HepG2 (cell line): ENCODE measurements at regions not wholly inside any gene's neighbourhood (a gene's known extent, or its start where the extent isn't known, plus 50 kb on each side); places are given as distances from the start of the nearest gene placed in this dataset.
A peak's percentile ranks its signal among the peaks of the same experiment; 100 is the strongest.

Experiments
- ATAC-seq: fragments of 200-7000 bp; cut with Tn5 transposase; 3 replicates; pipeline ENCODE4 v1.9.1; 2020; ENCODE audit warnings: mild to moderate bottlenecking, moderate library complexity
- BruUV-seq: library from RNA; stranded (reverse); fragments of 400-500 nt; replicated peaks from 2 replicates; lab custom pipeline; 2021; lab: Mats Ljungman, UMichigan
- CTCF ChIA-PET: fragments of 300-600 bp; formaldehyde crosslinking; extraction: SDS; loops from one replicate; lab custom pipeline; 2021; ENCODE audit warnings: low total read pairs, inconsistent platforms, low intra/inter-chr PET ratio; lab: Yijun Ruan, JAX
- POLR2A ChIA-PET: fragments of 350-600 bp; sonication (Branson Sonifier 250); formaldehyde crosslinking; loops from one replicate; lab custom pipeline; 2020; ENCODE audit warnings: antibody characterized with exemption, inconsistent platforms; lab: Yijun Ruan, JAX
- DNase-seq: peaks from one replicate; pipeline ENCODE4 v3.0.0-alpha.2; 2015; ENCODE audit warnings: low spot score
- FAIRE-seq: peaks from 3 replicates; lab custom pipeline; 2011; peaks lifted over from hg19 to GRCh38; lab: Jason Lieb, UNC
- H2AFZ ChIP-seq: one replicate; pipeline ENCODE4 v1.6.1; 2011; ENCODE audit warnings: low read length, inconsistent platforms
- H3K27ac ChIP-seq: fragments of 300-600 bp; 3 replicates; pipeline ENCODE4 v1.8.0; 2011; ENCODE audit warnings: mixed run types, mild to moderate bottlenecking, mixed read lengths, low read length, inconsistent platforms; ENCODE audit not compliant: insufficient read depth; ENCODE audit errors: extremely low read length
- H3K27me3 ChIP-seq, 2 experiments: fragments of 200-600 bp in 1 of 2; 2 replicates in 1 of 2; 3 replicates in 1 of 2; pipeline versions ENCODE4 v1.6.0 to v1.8.0; 2011; ENCODE audit warnings: low read length in 2 of 2, mild to moderate bottlenecking in 2 of 2, moderate library complexity in 2 of 2, inconsistent platforms in 1 of 2; ENCODE audit not compliant: insufficient read depth in 2 of 2, control insufficient read depth in 1 of 2
- H3K36me3 ChIP-seq, 2 experiments: fragments of 200-600 bp in 1 of 2; replicated peaks in 1 of 2; 2 replicates in 1 of 2; 3 replicates in 1 of 2; pipeline versions ENCODE4 v1.5.1 to v1.8.0; 2011; ENCODE audit warnings: low read length in 2 of 2, inconsistent platforms in 1 of 2; ENCODE audit not compliant: insufficient read depth in 2 of 2, control insufficient read depth in 1 of 2
- H3K4me1 ChIP-seq: 2 replicates; pipeline ENCODE4 v1.5.1; 2012; ENCODE audit warnings: low read length, inconsistent platforms; ENCODE audit not compliant: insufficient read depth
- H3K4me2 ChIP-seq: 2 replicates; pipeline ENCODE4 v1.6.0; 2011; ENCODE audit warnings: low read depth, low read length, inconsistent platforms
- H3K4me3 ChIP-seq, 3 experiments: fragments of 200-600 bp in 1 of 3; sonication (generic), shearing (Covaris generic) in 1 of 3; replicated peaks in 1 of 3; 2 replicates each; pipeline ENCODE4 v1.5.1; 2011 to 2016; ENCODE audit warnings: low read length in 3 of 3, inconsistent platforms in 2 of 3, low read depth in 2 of 3, mild to moderate bottlenecking in 2 of 3, control low read depth in 1 of 3, mixed read lengths in 1 of 3; ENCODE audit not compliant: insufficient read depth in 1 of 3
- H3K79me2 ChIP-seq: one replicate; pipeline ENCODE4 v1.6.1; 2011; ENCODE audit warnings: low read length, inconsistent platforms; ENCODE audit not compliant: insufficient read depth
- H3K9ac ChIP-seq: 2 replicates; pipeline ENCODE4 v1.6.0; 2011; ENCODE audit warnings: mild to moderate bottlenecking, low read depth, low read length, inconsistent platforms; ENCODE audit not compliant: insufficient read depth
- H3K9me3 ChIP-seq: 2 replicates; pipeline ENCODE4 v1.5.1; 2012; ENCODE audit warnings: mild to moderate bottlenecking, low read length
- H4K20me1 ChIP-seq: 2 replicates; pipeline ENCODE4 v1.6.0; 2011; ENCODE audit warnings: inconsistent platforms, mild to moderate bottlenecking, low read length, moderate library complexity; ENCODE audit not compliant: insufficient read depth
- BRCA1 ChIP-seq: sonication (generic); formaldehyde crosslinking; IDR thresholded peaks from 2 replicates; pipeline ENCODE4 v1.4.0; 2020; ENCODE audit warnings: missing genetic modification reagents
- CEBPZ ChIP-seq: IDR thresholded peaks from 2 replicates; pipeline ENCODE4 v1.6.1; 2012; ENCODE audit warnings: low read length, improper control_type of control experiment
- CERS6 ChIP-seq: sonication (generic); formaldehyde crosslinking; IDR thresholded peaks from 2 replicates; pipeline ENCODE4 v1.5.0; 2020; ENCODE audit warnings: missing genetic modification reagents
- FOXA3 ChIP-seq: IDR thresholded peaks from 2 replicates; pipeline ENCODE4 v1.6.1; 2016; ENCODE audit warnings: missing genetic modification reagents, missing compliant biosample characterization
- JDP2 ChIP-seq: sonication (generic); formaldehyde crosslinking; IDR thresholded peaks from 2 replicates; pipeline ENCODE4 v1.8.1; 2022; ENCODE audit warnings: missing genetic modification reagents, borderline replicate concordance
- KAT2B ChIP-seq: fragments of 150-350 bp; IDR thresholded peaks from 2 replicates; pipeline ENCODE4 v1.6.1; 2014; ENCODE audit warnings: low read depth, low read length, borderline replicate concordance
- MAFF ChIP-seq: IDR thresholded peaks from 2 replicates; pipeline ENCODE4 v1.6.1; 2011; ENCODE audit warnings: low read depth, low read length, improper control_type of control experiment
- MAFK ChIP-seq, 2 experiments: IDR thresholded peaks in 1 of 2; conservative IDR thresholded peaks in 1 of 2; 2 replicates each; pipeline ENCODE4 v1.6.1; 2011; ENCODE audit warnings: improper control_type of control experiment in 2 of 2, low read length in 2 of 2
- TBX3 ChIP-seq: fragments of 450-650 bp; IDR thresholded peaks from 2 replicates; pipeline ENCODE4 v1.6.1; 2017; ENCODE audit warnings: antibody characterized with exemption, mild to moderate bottlenecking, inconsistent platforms, borderline replicate concordance
- THAP9 ChIP-seq: sonication (generic); formaldehyde crosslinking; IDR thresholded peaks from 2 replicates; pipeline ENCODE4; 2020; ENCODE audit warnings: missing genetic modification reagents, mild to moderate bottlenecking, borderline replicate concordance
- ZNF441 ChIP-seq: sonication (generic); formaldehyde crosslinking; IDR thresholded peaks from 2 replicates; pipeline ENCODE4 v1.7.0; 2021; ENCODE audit warnings: missing genetic modification reagents, borderline replicate concordance
- WGBS: methylation state at CpG from one replicate; pipeline ENCODE4 v1.1.6; 2017; ENCODE audit warnings: low lambda C conversion rate; 5-methylcytosine and 5-hydroxymethylcytosine counted together
- in situ Hi-C: cut with HindIII; loops from 2 replicates; pipeline ENCODE4 v1.10.0; 2017; ENCODE audit warnings: low pct_unique_long_range_greater_than_20kb; ENCODE audit not compliant: extremely low pct_ligation_motif_present
- intact Hi-C: fragments of 100-400 bp; cut with micrococcal nuclease; formaldehyde crosslinking; loops from one replicate; pipeline ENCODE4 v1.10.0; 2022; ENCODE audit not compliant: unreplicated experiment

- TF ChIP-seq CEBPZ (no peak), FOXA3 (CRISPR knock-in tag) (no peak), KAT2B (no peak), CERS6 (CRISPR knock-in tag) (no peak), TBX3 (no peak)
Observed at GRCh38 chr2:144707736-144708326, 187.9 kb upstream of the ZEB2 start (continued).

- Histone ChIP-seq H4K20me1 (no peaks in the 10 kb centered on the region), H3K36me3 (no peaks in the 10 kb centered on the region), H3K27ac (no peak overlapping the region), H3K79me2 (no peaks in the 10 kb centered on the region), H3K9ac (no peak overlapping the region), H3K4me1 (no peaks in the 10 kb centered on the region), H3K4me2 (no peak overlapping the region), H3K9me3 (peaks cover 5% of the 10 kb centered on the region; the same call in 1 of the 2 replicates), H3K27me3 (no peaks in the 10 kb centered on the region), H3K4me3 (no peak overlapping the region), H2AFZ (no peak overlapping the region)
- intact Hi-C loops = no loop called here
- DNase-seq (no peak), FAIRE-seq (no peak), ATAC-seq (no peak)
- ChIA-PET POLR2A (no interaction called here), CTCF (no interaction called here)
- in situ Hi-C loops = no loop called here
- 76% methylated on average over 4 of the region's 4 CpGs for WGBS
- BruUV-seq = no TSS peak
- TF ChIP-seq BRCA1 (CRISPR knock-in tag) (no peak), MAFF (peak; percentile 44; the same call in 1 of the 2 replicates), JDP2 (no peak), MAFK (conservative IDR thresholded peaks at IDR 0.05 in 1 of 2, IDR thresholded peaks at IDR 0.05 in 1 of 2; ENCODE audit: low read length in 2 of 2) (peak; percentile 63 to 64), ZNF441 (CRISPR knock-in tag) (no peak), THAP9 (CRISPR knock-in tag) (no peak)
Observed at GRCh38 chr2:144706647-144707046, 186.7 kb upstream of the ZEB2 start.
